H1 (cell line): ENCODE measurements at regions not wholly inside any gene's neighbourhood (a gene's known extent, or its start where the extent isn't known, plus 50 kb on each side); places are given as distances from the start of the nearest gene placed in this dataset.

ENCODE experiments used
- CTCF ChIA-PET: fragments of 300-600 bp; sonication (Branson Sonifier 250); formaldehyde crosslinking; loops from one replicate; lab custom pipeline; 2021; ENCODE audit not compliant: partially characterized antibody; lab: Charles Lee
- POLR2A ChIA-PET: fragments of 300-600 bp; sonication (Branson Sonifier 250); formaldehyde crosslinking; loops from one replicate; lab custom pipeline; 2021; ENCODE audit warnings: inconsistent platforms; ENCODE audit not compliant: partially characterized antibody; lab: Charles Lee
- DNase-seq, 2 experiments: peaks; one replicate each; pipeline versions ENCODE4 v3.0.0 to v3.0.0-alpha.2; 2010 to 2022; ENCODE audit warnings: low spot score in 2 of 2, low read depth in 1 of 2, mixed read lengths in 1 of 2
- FAIRE-seq: peaks from 2 replicates; lab custom pipeline; 2011; peaks lifted over from hg19 to GRCh38; lab: Jason Lieb, UNC
- H2AFZ ChIP-seq: 2 replicates; pipeline ENCODE4 v1.8.1; 2012; ENCODE audit warnings: low read length, inconsistent platforms
- H2AK5ac ChIP-seq: 2 replicates; pipeline ENCODE4 v1.6.1; 2013; ENCODE audit warnings: low read depth, low read length
- H2BK120ac ChIP-seq: replicated peaks from 2 replicates; pipeline ENCODE3; 2013; ENCODE audit warnings: low read depth, low read length, inconsistent platforms
- H2BK12ac ChIP-seq: 2 replicates; pipeline ENCODE4 v1.6.1; 2013; ENCODE audit warnings: low read depth, low read length
- H2BK15ac ChIP-seq: 2 replicates; pipeline ENCODE4 v1.6.1; 2013; ENCODE audit warnings: low read length
- H2BK20ac ChIP-seq: 2 replicates; pipeline ENCODE4 v1.6.1; 2013; ENCODE audit warnings: low read length
- H2BK5ac ChIP-seq: 2 replicates; pipeline ENCODE4 v1.6.1; 2013; ENCODE audit warnings: low read depth, low read length
- H3K14ac ChIP-seq: 2 replicates; pipeline ENCODE4 v1.6.1; 2013; ENCODE audit warnings: inconsistent platforms; ENCODE audit not compliant: insufficient read length
- H3K18ac ChIP-seq: 2 replicates; pipeline ENCODE4 v1.6.1; 2013; ENCODE audit warnings: low read length; ENCODE audit errors: extremely low read depth
- H3K23ac ChIP-seq: 2 replicates; pipeline ENCODE4 v1.6.1; 2013; ENCODE audit warnings: inconsistent platforms; ENCODE audit not compliant: insufficient read length
- H3K23me2 ChIP-seq: 2 replicates; pipeline ENCODE4 v1.6.1; 2013; ENCODE audit warnings: low read depth, low read length
- H3K27ac ChIP-seq: 2 replicates; pipeline ENCODE4 v1.6.1; 2011; ENCODE audit warnings: low read depth, low read length, inconsistent platforms
- H3K27me3 ChIP-seq, 4 experiments: replicated peaks in 1 of 4; 1 replicate in 1 of 4; 2 replicates in 3 of 4; pipeline versions ENCODE4 v1.6.1 to v1.8.1; 2011 to 2013; ENCODE audit warnings: low read length in 3 of 4, mild to moderate bottlenecking in 3 of 4, inconsistent platforms in 2 of 4, mixed read lengths in 2 of 4, moderate library complexity in 1 of 4; ENCODE audit not compliant: control insufficient read depth in 3 of 4, insufficient read depth in 3 of 4; ENCODE audit errors: extremely low read depth in 1 of 4
- H3K36me3 ChIP-seq, 4 experiments: 2 replicates each; pipeline versions ENCODE4 v1.6.1 to v1.8.1; 2011 to 2013; ENCODE audit warnings: mild to moderate bottlenecking in 4 of 4, low read length in 3 of 4, moderate library complexity in 2 of 4, control low read depth in 1 of 4, inconsistent platforms in 1 of 4; ENCODE audit not compliant: insufficient read depth in 4 of 4, control insufficient read depth in 2 of 4
- H3K4ac ChIP-seq: replicated peaks from 2 replicates; pipeline ENCODE3; 2013; ENCODE audit warnings: low read length, low read depth, mixed read lengths, inconsistent platforms; ENCODE audit not compliant: insufficient read length
- H3K4me1 ChIP-seq, 4 experiments: replicated peaks in 1 of 4; 1 replicate in 1 of 4; 2 replicates in 3 of 4; pipeline versions ENCODE4 v1.6.1 to v1.8.1; 2011 to 2013; ENCODE audit warnings: low read length in 3 of 4, inconsistent platforms in 2 of 4, mixed read lengths in 1 of 4; ENCODE audit not compliant: insufficient read depth in 4 of 4, control insufficient read depth in 3 of 4
- H3K4me2 ChIP-seq, 2 experiments: 2 replicates each; pipeline versions ENCODE4 v1.6.1 to v1.8.1; 2011 to 2013; ENCODE audit warnings: low read depth in 2 of 2, low read length in 2 of 2, control low read depth in 1 of 2, inconsistent platforms in 1 of 2, mild to moderate bottlenecking in 1 of 2; ENCODE audit not compliant: insufficient read depth in 1 of 2
- H3K4me3 ChIP-seq, 4 experiments: fragments of 200-600, 300-600 bp in 1 of 4; sonication (generic), shearing (Covaris generic), sonication (Bioruptor Twin) in 1 of 4; 2 replicates each; pipeline versions ENCODE4 v1.5.1 to v1.8.1; 2011 to 2016; ENCODE audit warnings: low read length in 4 of 4, low read depth in 3 of 4, control low read depth in 2 of 4, inconsistent platforms in 2 of 4, mild to moderate bottlenecking in 2 of 4, mixed read lengths in 1 of 4, moderate library complexity in 1 of 4; ENCODE audit not compliant: insufficient read depth in 2 of 4; ENCODE audit errors: extremely low read depth in 1 of 4
- H3K56ac ChIP-seq: replicated peaks from 2 replicates; pipeline ENCODE3; 2013; ENCODE audit warnings: low read depth, mild to moderate bottlenecking, mixed read lengths, low read length, inconsistent platforms; ENCODE audit not compliant: insufficient read length
- H3K79me1 ChIP-seq: 2 replicates; pipeline ENCODE4 v1.6.1; 2013; ENCODE audit warnings: low read depth, low read length, control low read depth
- H3K79me2 ChIP-seq, 2 experiments: 2 replicates each; pipeline versions ENCODE4 v1.6.1 to v1.8.1; 2012 to 2013; ENCODE audit warnings: low read length in 2 of 2, mild to moderate bottlenecking in 2 of 2, inconsistent platforms in 1 of 2; ENCODE audit not compliant: insufficient read depth in 2 of 2, control insufficient read depth in 1 of 2
- H3K9ac ChIP-seq, 4 experiments: replicated peaks in 1 of 4; 1 replicate in 1 of 4; 2 replicates in 3 of 4; pipeline versions ENCODE4 v1.6.1 to v1.8.1; 2011 to 2013; ENCODE audit warnings: low read depth in 3 of 4, low read length in 3 of 4, control low read depth in 2 of 4, mild to moderate bottlenecking in 2 of 4, moderate library complexity in 2 of 4, inconsistent platforms in 1 of 4; ENCODE audit errors: extremely low read depth in 1 of 4
- H3K9me3 ChIP-seq, 2 experiments: 2 replicates each; pipeline versions ENCODE4 v1.6.1 to v1.8.1; 2012 to 2013; ENCODE audit warnings: mild to moderate bottlenecking in 2 of 2, moderate library complexity in 2 of 2, control low read depth in 1 of 2, inconsistent platforms in 1 of 2, low read depth in 1 of 2, low read length in 1 of 2, mixed read lengths in 1 of 2; ENCODE audit not compliant: insufficient read depth in 2 of 2
- H4K20me1 ChIP-seq, 2 experiments: replicated peaks in 1 of 2; 2 replicates each; pipeline versions ENCODE3 to v1.8.1; 2011 to 2013; ENCODE audit warnings: inconsistent platforms in 2 of 2, low read length in 2 of 2, mild to moderate bottlenecking in 1 of 2; ENCODE audit not compliant: insufficient read depth in 2 of 2, control insufficient read depth in 1 of 2
- H4K5ac ChIP-seq: 2 replicates; pipeline ENCODE4 v1.6.1; 2013; ENCODE audit warnings: low read length, low read depth, mixed read lengths, inconsistent platforms; ENCODE audit not compliant: insufficient read length
- H4K8ac ChIP-seq: 2 replicates; pipeline ENCODE4 v1.8.0; 2013; ENCODE audit warnings: mild to moderate bottlenecking, moderate library complexity, low read length, inconsistent platforms; ENCODE audit not compliant: insufficient read depth; ENCODE audit errors: extremely low read depth
- H4K91ac ChIP-seq: replicated peaks from 2 replicates; pipeline ENCODE3; 2013; ENCODE audit warnings: low read length, mixed read lengths, inconsistent platforms; ENCODE audit not compliant: insufficient read length
- ASH2L ChIP-seq: fragments of 200-600, 300-600 bp; sonication (generic); IDR thresholded peaks from one replicate; pipeline ENCODE4 v1.7.1; 2017; ENCODE audit warnings: low read length
- ATF2 ChIP-seq: IDR thresholded peaks from 2 replicates; pipeline ENCODE4 v1.6.1; 2012; ENCODE audit warnings: low read length, inconsistent platforms
- ATF3 ChIP-seq: IDR thresholded peaks from 2 replicates; pipeline ENCODE4 v1.6.1; 2011; ENCODE audit warnings: low read depth, mild to moderate bottlenecking, low read length; ENCODE audit not compliant: insufficient read depth
- CREB1 ChIP-seq: IDR thresholded peaks from 2 replicates; pipeline ENCODE4 v1.6.1; 2012; ENCODE audit warnings: inconsistent platforms
- CTCF ChIP-seq, 3 experiments: IDR thresholded peaks; 1 replicate in 2 of 3; 2 replicates in 1 of 3; pipeline versions ENCODE4 v1.5.1 to v1.6.1; 2011; ENCODE audit warnings: low read length in 3 of 3, mild to moderate bottlenecking in 3 of 3, inconsistent platforms in 2 of 3, low read depth in 1 of 3, moderate library complexity in 1 of 3; ENCODE audit not compliant: insufficient read depth in 1 of 3; ENCODE audit errors: control extremely low read depth in 1 of 3
- TCF12 ChIP-seq: IDR thresholded peaks from 2 replicates; pipeline ENCODE4 v1.6.1; 2011; ENCODE audit warnings: low read depth, mild to moderate bottlenecking, low read length
- USF2 ChIP-seq: IDR thresholded peaks from 2 replicates; pipeline ENCODE4 v1.6.1; 2011; ENCODE audit warnings: low read length, improper control_type of control experiment
- WGBS, 2 experiments: shearing (Covaris generic) in 1 of 2; methylation state at CpG; one replicate each; pipeline versions ENCODE4 v1.1.6 to v1.1.7; 2013 to 2015; ENCODE audit warnings: low lambda C conversion rate in 2 of 2, mixed read lengths in 2 of 2, inconsistent platforms in 1 of 2, low coverage in 1 of 2, missing lambda C conversion rate in 1 of 2; ENCODE audit not compliant: insufficient replicate concordance in 2 of 2, insufficient coverage in 1 of 2, insufficient read length in 1 of 2; ENCODE audit errors: extremely low coverage in 1 of 2, missing lambda C conversion rate in 1 of 2; 5-methylcytosine and 5-hydroxymethylcytosine counted together

GRCh38 chr18:70663141-70663540 is 374.3 kb downstream of the SOCS6 start:
- H4K91ac ChIP-seq, result no peak overlapping the region

More at GRCh38 chr18:70663141-70663540, 374.3 kb downstream of the SOCS6 start:
- H2BK20ac ChIP-seq, result no peak overlapping the region
- peaks cover 36 to 54% of the 10 kb centered on the region in 2 experiments for H3K9me3 ChIP-seq
- FAIRE-seq, result no peak
- no peak overlapping the region for H3K18ac ChIP-seq
- no peak for TF ChIP-seq ATF3
- TF ChIP-seq CTCF (IDR thresholded peaks at IDR 0.05; ENCODE audit: control extremely low read depth in 1 of 3, insufficient read depth in 1 of 3, low read depth in 1 of 3, low read length in 3 of 3), result no peak
- TF ChIP-seq USF2, result no peak
- TF ChIP-seq ATF2, result no peak
- no peak for TF ChIP-seq ASH2L
- no peak for TF ChIP-seq CREB1
- no peak for TF ChIP-seq TCF12
- TF ChIP-seq, all 59 proteins: peak for 0
- no peak overlapping the region for H3K27ac ChIP-seq
- ChIA-PET POLR2A (no interaction called here), CTCF (no interaction called here)
- no peak overlapping the region for H3K56ac ChIP-seq
- no peak overlapping the region for H2BK15ac ChIP-seq
- H2BK5ac ChIP-seq, result no peak overlapping the region
- no peaks in the 10 kb centered on the region for H3K27me3 ChIP-seq
- H2BK120ac ChIP-seq, result no peak overlapping the region
- H4K20me1 ChIP-seq, result no peaks in the 10 kb centered on the region
- 77% methylated on average over 2 of the region's 2 CpGs; no CpG with 5 or more reads in 1 of the 2 experiments for WGBS, 2 experiments
- H2AK5ac ChIP-seq, result no peak overlapping the region
- no peak overlapping the region for H4K8ac ChIP-seq
- no peaks in the 10 kb centered on the region for H3K79me1 ChIP-seq
- H2BK12ac ChIP-seq, result no peak overlapping the region
- H3K4ac ChIP-seq, result no peak overlapping the region
- no peaks in the 10 kb centered on the region for H3K36me3 ChIP-seq
- H3K23ac ChIP-seq, result no peak overlapping the region
- no peak overlapping the region for H3K14ac ChIP-seq
- H3K4me1 ChIP-seq, result no peaks in the 10 kb centered on the region
- no peak overlapping the region for H3K4me2 ChIP-seq
- no peaks in the 10 kb centered on the region for H3K23me2 ChIP-seq
- no peak overlapping the region for H3K4me3 ChIP-seq
- H3K9ac ChIP-seq, result no peak overlapping the region
- H4K5ac ChIP-seq, result no peak overlapping the region
- H3K79me2 ChIP-seq, result no peaks in the 10 kb centered on the region
- H2AFZ ChIP-seq, result no peak overlapping the region
- DNase-seq, result no peak
